Heart left ventricle (tissue), 13 donors: ENCODE measurements at regions not wholly inside any gene's neighbourhood (a gene's known extent, or its start where the extent isn't known, plus 50 kb on each side); places are given as distances from the start of the nearest gene placed in this dataset.

Source experiments
- CTCF ChIP-seq, 12 donors: fragments of 200-600 bp; sonication (generic) in 4 of 12; IDR thresholded peaks; one replicate each; pipeline versions ENCODE4 v1.5.0 to v1.8.0; 2018 to 2022; ENCODE audit warnings: antibody characterized with exemption in 12 of 12, mild to moderate bottlenecking in 5 of 12
- POLR2A ChIP-seq, 2 donors: fragments of 450-650 bp; IDR thresholded peaks; one replicate each; pipeline ENCODE4 v1.6.1; 2017; ENCODE audit warnings: antibody characterized with exemption in 2 of 2, mild to moderate bottlenecking in 2 of 2, moderate library complexity in 2 of 2
- donor health status: ischemic (EF 13 %, LVEDD 7.1; RV severe dilation, severe dysfunction).
- donor health status: DM: no; HTN: yes; CAD: no.
- donor health status: DM: no; HTN: no; CAD: no.
- donor health status: ischemic (EF 25% LVEDD 6.9; RV normal size, moderate dysfunction).
- donor health status: ischemic (EF 25% LVEDD 5.7; RV mildly dilated, moderate dysfunction).
- donor health status: ischemic (EF 35%, LVEDD 5.7; RV mildly dilated, moderate dysfunction).
- donor health status: nonischemic (EF 11% LVEDD 7.7; RV severe dilation, severe dysfunction).
- donor health status: DM: yes; HTN: yes; CAD: no.
- donor health status: PGD.
- donor health status: ischemic (EF 29% LVEDD 5.4; RV normal size, mild dysfunction).
- donor health status: nonischemic (EF 23%, LVEDD 6.1; RV moderate dilation, normal function).

GRCh38 chr16:60217787-60218186 lies 1483.7 kb upstream of the GOT2 start:
- TF ChIP-seq CTCF (IDR thresholded peaks at IDR 0.05) (no peak), POLR2A (IDR thresholded peaks at IDR 0.05) (no peak)
